Muscle layer of colon (tissue), 2 donors: ENCODE measurements at regions not wholly inside any gene's neighbourhood (a gene's known extent, or its start where the extent isn't known, plus 50 kb on each side); places are given as distances from the start of the nearest gene placed in this dataset.
"Not testable (repeated sequence)": the region's sequence is repeated elsewhere in the genome, so short reads cannot be mapped to it uniquely, and the experiment has no call there.

Source experiments
- H3K27ac ChIP-seq: one replicate; pipeline ENCODE4 v1.7.0; 2013; ENCODE audit warnings: low read depth, mild to moderate bottlenecking, low read length, moderate library complexity
- H3K27me3 ChIP-seq, 2 donors: one replicate each; pipeline ENCODE4 v1.7.0; 2013; ENCODE audit warnings: low read length in 2 of 2, mild to moderate bottlenecking in 2 of 2; ENCODE audit not compliant: insufficient read depth in 2 of 2, control insufficient read depth in 1 of 2
- H3K36me3 ChIP-seq: one replicate; pipeline ENCODE4 v1.7.0; 2013; ENCODE audit warnings: mild to moderate bottlenecking, low read length; ENCODE audit not compliant: insufficient read depth
- H3K4me1 ChIP-seq: one replicate; pipeline ENCODE4 v1.7.0; 2013; ENCODE audit warnings: mild to moderate bottlenecking, low read length; ENCODE audit not compliant: insufficient read depth
- H3K4me3 ChIP-seq, 2 donors: one replicate each; pipeline ENCODE4 v1.7.0; 2013; ENCODE audit warnings: low read length in 2 of 2, low read depth in 1 of 2, mild to moderate bottlenecking in 1 of 2, moderate library complexity in 1 of 2
- H3K9ac ChIP-seq: one replicate; pipeline ENCODE4 v1.7.0; 2013; ENCODE audit warnings: low read length
- H3K9me3 ChIP-seq: one replicate; pipeline ENCODE4 v1.7.0; 2013; ENCODE audit warnings: mild to moderate bottlenecking, low read length
- donor health status: abdominal sarcoma.
- donor health status: Adenocarcinoma of cecum.

DNA sequence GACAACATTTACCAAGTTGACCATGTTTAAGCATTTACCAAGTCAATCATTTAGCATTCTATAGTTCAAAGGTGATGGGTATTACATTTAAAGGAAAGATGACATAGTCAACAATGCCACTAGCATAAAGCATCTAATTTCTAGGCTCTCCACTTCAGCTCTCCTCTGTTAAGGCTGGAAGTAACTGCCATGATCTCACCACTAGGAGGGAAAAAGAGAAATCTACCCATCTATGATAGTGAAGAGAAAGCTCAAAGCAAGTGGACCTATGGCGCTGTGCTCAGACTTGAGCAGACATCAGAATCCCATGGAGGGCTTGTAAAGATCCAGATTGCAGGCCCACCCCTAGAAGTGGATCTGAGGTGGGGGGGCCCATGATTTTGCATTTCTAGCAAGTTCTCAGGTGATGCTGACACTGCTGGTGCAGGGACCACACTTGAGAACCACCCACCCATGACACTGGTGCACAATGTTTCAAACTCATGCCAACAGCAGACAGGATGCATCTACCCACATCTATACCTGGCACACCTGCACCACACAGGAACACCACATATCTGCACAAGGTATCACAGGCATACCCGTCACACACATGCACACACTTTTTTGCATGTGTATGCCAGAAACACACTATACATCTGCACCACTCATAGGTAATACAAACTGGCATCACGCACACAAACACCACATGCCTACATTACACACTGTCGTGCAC lies 392.9 kb upstream of the RUNX1 start:
- H3K9me3 ChIP-seq: no peaks in the 10 kb centered on the region
- H3K4me1 ChIP-seq: no peaks in the 10 kb centered on the region
- no peak overlapping the region for H3K27ac ChIP-seq
- H3K27me3 ChIP-seq: no peaks in the 10 kb centered on the region
- no peaks in the 10 kb centered on the region for H3K36me3 ChIP-seq
- no peak overlapping the region for H3K4me3 ChIP-seq
- no peak overlapping the region for H3K9ac ChIP-seq

DNA sequence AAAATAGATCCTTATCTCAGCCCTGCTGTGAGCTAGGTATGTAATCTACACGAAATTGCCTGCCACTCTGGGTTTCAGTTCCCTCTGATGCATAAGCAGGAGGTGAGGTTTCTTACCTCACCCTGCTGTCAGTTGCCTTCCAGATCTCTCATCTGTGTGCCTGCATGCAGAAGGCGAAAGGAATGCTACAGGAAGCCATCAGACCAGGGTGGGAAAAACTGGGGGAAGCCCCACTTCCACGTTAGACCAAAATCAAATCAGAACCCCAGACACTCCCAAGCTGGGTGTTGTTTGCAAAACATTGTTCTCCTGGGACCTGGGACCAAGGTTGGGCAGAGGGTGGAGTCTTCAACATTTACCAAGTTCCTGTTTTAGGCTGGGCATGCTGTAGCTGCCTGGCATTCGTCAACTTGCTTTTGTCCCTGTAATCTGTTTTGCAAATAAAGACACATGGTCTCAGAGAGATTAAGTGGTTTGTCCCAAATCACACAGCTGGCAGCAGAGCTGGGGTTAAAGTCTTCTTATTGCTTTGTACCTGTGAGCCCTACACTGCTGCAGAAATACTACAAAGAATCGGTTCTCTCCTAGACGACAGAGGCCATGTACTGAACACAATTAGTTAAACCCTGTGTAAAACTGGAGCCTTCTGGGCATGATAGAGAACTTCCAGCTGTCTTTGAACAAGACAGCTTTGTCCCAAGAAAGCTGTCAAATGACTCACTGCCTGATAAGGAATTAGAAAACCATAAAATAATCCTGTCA lies 389.7 kb upstream of the RUNX1 start:
- Histone ChIP-seq H3K9me3 (peaks cover 9% of the 10 kb centered on the region), H3K27me3 (no peaks in the 10 kb centered on the region), H3K36me3 (no peaks in the 10 kb centered on the region), H3K9ac (no peak overlapping the region), H3K27ac (no peak overlapping the region), H3K4me3 (no peak overlapping the region), H3K4me1 (no peaks in the 10 kb centered on the region)

DNA sequence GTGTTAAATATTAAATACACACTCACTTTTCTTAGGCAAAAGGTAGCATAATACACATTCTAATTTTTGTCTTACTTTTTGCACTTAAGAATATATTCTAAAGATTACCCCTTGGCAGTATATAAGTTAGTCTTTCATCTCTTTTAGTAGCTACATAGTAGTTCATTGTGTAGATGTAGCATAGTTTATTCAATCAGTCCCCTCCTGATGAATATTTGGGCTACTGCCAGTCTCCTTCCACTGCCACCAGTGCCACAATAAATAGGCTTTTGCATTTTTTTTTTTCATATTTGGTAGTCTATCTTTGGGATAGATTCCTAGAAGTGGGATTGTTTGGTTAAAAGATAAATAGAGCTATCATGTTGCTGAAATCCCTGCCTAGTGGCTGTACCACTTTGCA lies 388.8 kb upstream of the RUNX1 start:
- no peak overlapping the region for H3K27ac ChIP-seq
- H3K27me3 ChIP-seq: no peaks in the 10 kb centered on the region
- H3K4me3 ChIP-seq: no peak overlapping the region
- H3K9me3 ChIP-seq: peaks cover 9% of the 10 kb centered on the region
- H3K4me1 ChIP-seq: no peaks in the 10 kb centered on the region
- no peak overlapping the region for H3K9ac ChIP-seq
- no peaks in the 10 kb centered on the region for H3K36me3 ChIP-seq

- H3K27ac ChIP-seq: no peak overlapping the region
Observed at GRCh38 chr21:35436899-35437298, 387.8 kb upstream of the RUNX1 start.

GRCh38 chr21:35432601-35433000 lies 383.5 kb upstream of the RUNX1 start:
- H3K9me3 ChIP-seq, H3K9ac ChIP-seq, H3K27me3 ChIP-seq, H3K4me1 ChIP-seq, H3K27ac ChIP-seq, H3K36me3 ChIP-seq, H3K4me3 ChIP-seq: not testable (repeated sequence)

More at GRCh38 chr21:35436899-35437298, 387.8 kb upstream of the RUNX1 start:
- Histone ChIP-seq H3K4me1 (no peaks in the 10 kb centered on the region), H3K9ac (no peak overlapping the region), H3K27me3 (no peaks in the 10 kb centered on the region), H3K9me3 (peaks cover 9% of the 10 kb centered on the region), H3K36me3 (no peaks in the 10 kb centered on the region), H3K4me3 (no peak overlapping the region)

DNA sequence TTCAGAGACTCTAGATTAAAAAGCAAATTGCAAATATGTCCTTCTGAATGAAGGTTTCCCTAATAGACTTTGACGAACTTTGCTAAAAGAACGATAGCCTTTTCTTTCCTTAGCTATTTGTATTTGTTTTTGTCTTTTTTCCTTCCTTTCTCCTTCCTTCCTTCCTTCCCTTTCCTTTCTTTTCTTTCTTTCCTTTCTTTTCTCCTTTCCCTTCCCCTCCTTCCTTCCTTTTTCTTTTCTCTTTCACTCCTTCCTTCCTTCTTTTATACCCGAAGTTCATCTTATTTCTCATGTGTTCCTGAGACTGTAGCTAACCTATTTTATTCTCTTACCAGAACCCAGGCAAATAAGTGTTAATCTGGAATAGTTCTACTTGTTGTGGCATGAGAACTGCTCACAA lies 381.2 kb upstream of the RUNX1 start:
- H3K27me3 ChIP-seq: peaks cover 0 to 7% of the 10 kb centered on the region in 2 donors
- H3K4me3 ChIP-seq: no peak overlapping the region
- no peaks in the 10 kb centered on the region for H3K36me3 ChIP-seq
- H3K4me1 ChIP-seq: no peaks in the 10 kb centered on the region
- no peak overlapping the region for H3K27ac ChIP-seq
- H3K9ac ChIP-seq: no peak overlapping the region
- H3K9me3 ChIP-seq: peaks cover 9% of the 10 kb centered on the region

- H3K27ac ChIP-seq: no peak overlapping the region
- H3K36me3 ChIP-seq: no peaks in the 10 kb centered on the region
- H3K9ac ChIP-seq: no peak overlapping the region
- no peaks in the 10 kb centered on the region for H3K9me3 ChIP-seq
- no peaks in the 10 kb centered on the region for H3K4me1 ChIP-seq
- no peak overlapping the region for H3K4me3 ChIP-seq
- peaks cover 0 to 7% of the 10 kb centered on the region in 2 donors for H3K27me3 ChIP-seq
Observed at GRCh38 chr21:35428937-35429336, 379.8 kb upstream of the RUNX1 start.

- H3K9ac ChIP-seq: no peak overlapping the region
- H3K27ac ChIP-seq: peak overlapping the region; percentile 7
- H3K9me3 ChIP-seq: no peaks in the 10 kb centered on the region
- H3K4me1 ChIP-seq: no peaks in the 10 kb centered on the region
- peaks cover 0 to 7% of the 10 kb centered on the region in 2 donors for H3K27me3 ChIP-seq
- no peaks in the 10 kb centered on the region for H3K36me3 ChIP-seq
- no peak overlapping the region for H3K4me3 ChIP-seq
Observed at GRCh38 chr21:35428489-35428888, 379.4 kb upstream of the RUNX1 start.

DNA sequence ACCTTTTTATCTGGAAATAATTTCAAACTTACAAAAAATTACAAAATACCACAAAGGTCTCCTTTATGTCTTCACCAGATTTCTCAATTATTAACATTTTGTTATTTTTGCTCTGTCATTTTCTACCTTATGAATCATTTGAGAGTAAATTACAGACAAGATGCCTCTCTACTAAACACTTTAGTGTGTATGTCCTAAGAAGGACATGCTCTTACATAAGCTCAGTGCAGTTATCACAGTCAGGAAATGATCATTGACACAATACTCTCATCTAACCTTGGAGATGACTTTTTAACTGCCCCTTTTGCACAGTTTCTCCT lies 378.9 kb upstream of the RUNX1 start:
- H3K27me3 ChIP-seq: peaks cover 0 to 7% of the 10 kb centered on the region in 2 donors
- H3K9me3 ChIP-seq: no peaks in the 10 kb centered on the region
- H3K27ac ChIP-seq: peak overlapping the region; percentile 7
- H3K36me3 ChIP-seq: no peaks in the 10 kb centered on the region
- H3K4me1 ChIP-seq: no peaks in the 10 kb centered on the region
- no peak overlapping the region for H3K9ac ChIP-seq
- H3K4me3 ChIP-seq: no peak overlapping the region

DNA sequence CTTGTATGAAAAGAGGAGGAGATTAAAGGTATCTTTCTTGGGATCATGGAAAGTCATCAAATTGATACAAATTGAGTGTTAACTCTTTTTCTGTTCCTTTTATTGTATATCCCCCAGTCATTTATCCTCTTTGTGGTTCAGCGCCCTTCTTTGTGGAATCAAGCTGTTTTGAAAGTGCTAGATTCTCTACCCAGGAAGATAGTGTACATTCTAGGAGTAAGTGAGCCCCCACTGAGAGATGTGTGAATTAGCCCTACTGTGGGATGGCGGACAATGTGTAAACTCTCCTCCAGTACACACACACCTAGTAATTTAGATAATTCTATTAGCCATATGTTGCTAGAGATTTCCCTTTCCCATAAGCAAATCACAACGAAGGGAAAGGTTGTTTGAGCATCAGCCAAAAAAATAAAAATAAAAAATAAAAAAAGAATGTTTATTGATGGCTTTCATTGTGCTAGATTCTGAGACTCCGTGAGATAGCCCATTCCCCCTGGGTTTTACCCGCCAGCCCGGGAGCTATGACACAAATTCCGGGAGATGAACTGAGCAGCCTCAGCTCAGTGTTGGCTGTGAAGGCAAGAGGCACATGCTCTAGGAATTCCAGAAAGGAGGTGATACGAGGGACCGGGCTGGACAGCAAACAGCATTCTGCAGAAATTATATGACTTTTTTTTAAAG lies 378.4 kb upstream of the RUNX1 start:
- no peaks in the 10 kb centered on the region for H3K9me3 ChIP-seq
- no peak overlapping the region for H3K27ac ChIP-seq
- H3K4me1 ChIP-seq: no peaks in the 10 kb centered on the region
- H3K4me3 ChIP-seq: no peak overlapping the region
- no peaks in the 10 kb centered on the region for H3K36me3 ChIP-seq
- H3K27me3 ChIP-seq: peaks cover 0 to 7% of the 10 kb centered on the region in 2 donors
- no peak overlapping the region for H3K9ac ChIP-seq

DNA sequence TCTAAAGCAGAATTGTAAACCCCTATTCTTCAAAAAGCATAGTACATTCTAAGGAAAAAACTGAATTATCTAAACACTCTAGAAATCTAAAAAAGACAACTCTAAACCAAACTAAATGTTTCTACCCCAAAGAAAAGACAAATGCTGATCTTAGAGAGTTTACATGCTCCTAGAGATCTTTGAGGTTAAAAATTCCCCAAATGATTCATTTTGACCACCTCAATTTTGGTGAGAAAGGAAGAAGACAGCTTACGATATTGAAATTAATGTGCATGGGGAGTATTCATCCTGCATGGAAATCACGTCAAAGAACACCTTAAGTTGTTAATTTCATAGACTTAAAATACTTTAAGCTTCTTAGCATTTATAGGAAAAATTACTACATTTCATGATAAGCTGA lies 377.8 kb upstream of the RUNX1 start:
- Histone ChIP-seq H3K36me3 (no peaks in the 10 kb centered on the region), H3K27ac (no peak overlapping the region), H3K9ac (no peak overlapping the region), H3K27me3 (peaks cover 0 to 7% of the 10 kb centered on the region in 2 donors), H3K4me1 (no peaks in the 10 kb centered on the region), H3K9me3 (no peaks in the 10 kb centered on the region), H3K4me3 (no peak overlapping the region)
